SK-N-SH treated with all-trans-retinoic acid at 6 μM for 48 hours (cell line): ENCODE measurements at regions not wholly inside any gene's neighbourhood (a gene's known extent, or its start where the extent isn't known, plus 50 kb on each side); places are given as distances from the start of the nearest gene placed in this dataset.

ENCODE experiments used
- ATAC-seq: fragments of 200-7000 bp; cut with Tn5 transposase; 3 replicates; pipeline ENCODE4 v1.9.1; 2020; ENCODE audit warnings: mild to moderate bottlenecking, moderate library complexity
- ARNTL ChIP-seq: fragments of 450-650 bp; formaldehyde crosslinking; IDR thresholded peaks from 2 replicates; pipeline ENCODE4 v1.5.0; 2020; ENCODE audit warnings: low read depth, mild to moderate bottlenecking, moderate library complexity, borderline replicate concordance
- BACH2 ChIP-seq: fragments of 250-450 bp; sonication (Bioruptor Pico); IDR thresholded peaks from 2 replicates; pipeline ENCODE4 v1.9.0; 2021; ENCODE audit warnings: mild to moderate bottlenecking, borderline replicate concordance
- CREB5 ChIP-seq: fragments of 250-450 bp; sonication (Bioruptor Pico); IDR thresholded peaks from 2 replicates; pipeline ENCODE4 v1.5.1; 2020; ENCODE audit warnings: low read depth, mild to moderate bottlenecking, moderate library complexity
- CSDC2 ChIP-seq: fragments of 250-450 bp; sonication (Bioruptor Pico); IDR thresholded peaks from 2 replicates; pipeline ENCODE4 v1.5.0; 2020; ENCODE audit warnings: mild to moderate bottlenecking, moderate library complexity
- CSRNP3 ChIP-seq: fragments of 250-450 bp; sonication (Bioruptor Pico); IDR thresholded peaks from 2 replicates; pipeline ENCODE4 v1.5.1; 2021; ENCODE audit warnings: mild to moderate bottlenecking, moderate library complexity
- GLIS3 ChIP-seq: fragments of 250-450 bp; sonication (Bioruptor Pico); IDR thresholded peaks from 2 replicates; pipeline ENCODE4 v1.5.0; 2020; ENCODE audit warnings: mild to moderate bottlenecking, moderate library complexity
- ISL1 ChIP-seq: fragments of 250-450 bp; sonication (Bioruptor Pico); IDR thresholded peaks from 2 replicates; pipeline ENCODE4 v2.1.2; 2022; ENCODE audit warnings: mild to moderate bottlenecking, moderate library complexity
- OSR1 ChIP-seq: fragments of 250-450 bp; sonication (Bioruptor Pico); IDR thresholded peaks from 2 replicates; pipeline ENCODE4 v1.8.0; 2022; ENCODE audit warnings: moderate library complexity, mild to moderate bottlenecking, inconsistent platforms
- POU6F1 ChIP-seq: fragments of 250-450 bp; sonication (Bioruptor Pico); IDR thresholded peaks from 2 replicates; pipeline ENCODE4 v1.8.0; 2021; ENCODE audit warnings: low read depth, mild to moderate bottlenecking, moderate library complexity, borderline replicate concordance
- PPARA ChIP-seq: fragments of 250-450 bp; sonication (Bioruptor Pico); IDR thresholded peaks from 2 replicates; pipeline ENCODE4 v1.5.0; 2020; ENCODE audit warnings: mild to moderate bottlenecking, borderline replicate concordance
- RARB ChIP-seq: fragments of 250-450 bp; sonication (Bioruptor Pico); IDR thresholded peaks from 2 replicates; pipeline ENCODE4 v1.8.0; 2021; ENCODE audit warnings: mild to moderate bottlenecking, moderate library complexity
- SNAI2 ChIP-seq: fragments of 250-450 bp; sonication (Bioruptor Pico); IDR thresholded peaks from 2 replicates; pipeline ENCODE4 v1.5.0; 2020; ENCODE audit warnings: mild to moderate bottlenecking, moderate library complexity
- TCF4 ChIP-seq: fragments of 250-450 bp; sonication (Bioruptor Pico); IDR thresholded peaks from 2 replicates; pipeline ENCODE4 v1.8.0; 2021; ENCODE audit warnings: mild to moderate bottlenecking, moderate library complexity, borderline replicate concordance
- TOX ChIP-seq: fragments of 250-450 bp; sonication (Bioruptor Pico); IDR thresholded peaks from 2 replicates; pipeline ENCODE4 v1.8.0; 2021; ENCODE audit warnings: mild to moderate bottlenecking, moderate library complexity, borderline replicate concordance
- TSHZ2 ChIP-seq: fragments of 250-450 bp; sonication (Bioruptor Pico); IDR thresholded peaks from 2 replicates; pipeline ENCODE4 v1.5.0; 2020; ENCODE audit warnings: mild to moderate bottlenecking, moderate library complexity
- ZC3H10 ChIP-seq: fragments of 250-450 bp; sonication (Bioruptor Pico); IDR thresholded peaks from 2 replicates; pipeline ENCODE4 v1.5.1; 2021; ENCODE audit warnings: mild to moderate bottlenecking, moderate library complexity
- ZFP3 ChIP-seq: fragments of 250-450 bp; sonication (Bioruptor Pico); IDR thresholded peaks from 2 replicates; pipeline ENCODE4 v1.5.0; 2020; ENCODE audit warnings: mild to moderate bottlenecking, moderate library complexity
- ZFP30 ChIP-seq: fragments of 450-650 bp; formaldehyde crosslinking; IDR thresholded peaks from 2 replicates; pipeline ENCODE4 v1.5.0; 2022; ENCODE audit warnings: mild to moderate bottlenecking, moderate library complexity
- ZNF565 ChIP-seq: fragments of 450-650 bp; formaldehyde crosslinking; conservative IDR thresholded peaks from 2 replicates; pipeline ENCODE4 v1.5.0; 2020; ENCODE audit warnings: low read depth, mild to moderate bottlenecking, moderate library complexity
- ZNF70 ChIP-seq: fragments of 450-650 bp; formaldehyde crosslinking; IDR thresholded peaks from 2 replicates; pipeline ENCODE4 v1.5.0; 2020; ENCODE audit warnings: mild to moderate bottlenecking, moderate library complexity
- ZNF8 ChIP-seq: fragments of 450-650 bp; formaldehyde crosslinking; IDR thresholded peaks from 2 replicates; pipeline ENCODE4 v1.5.0; 2020; ENCODE audit warnings: mild to moderate bottlenecking, moderate library complexity

- TF ChIP-seq TSHZ2 (CRISPR knock-in tag) (no peak), CSRNP3 (CRISPR knock-in tag) (no peak), TOX (no peak), CSDC2 (CRISPR knock-in tag) (no peak), ZFP30 (CRISPR knock-in tag) (no peak), GLIS3 (CRISPR knock-in tag) (no peak), RARB (CRISPR knock-in tag) (no peak)
Measured at GRCh38 chr2:107362993-107363392, 463.7 kb upstream of the RGPD4 start (continued).

GRCh38 chr2:107363806-107364205, 462.9 kb upstream of the RGPD4 start:
- TF ChIP-seq ZFP30 (CRISPR knock-in tag): no peak
- no peak for TF ChIP-seq TSHZ2 (CRISPR knock-in tag)
- no peak for TF ChIP-seq BACH2 (CRISPR knock-in tag)
- TF ChIP-seq ZNF70 (CRISPR knock-in tag): no peak
- no peak for TF ChIP-seq OSR1
- TF ChIP-seq ZNF8: no peak
- TF ChIP-seq ZC3H10 (CRISPR knock-in tag): no peak
- TF ChIP-seq ZNF565: no peak
- TF ChIP-seq CREB5 (CRISPR knock-in tag): no peak
- TF ChIP-seq ARNTL: no peak
- no peak for TF ChIP-seq ISL1 (CRISPR knock-in tag)
- no peak for TF ChIP-seq CSRNP3 (CRISPR knock-in tag)
- no peak for TF ChIP-seq ZFP3 (CRISPR knock-in tag)
- no peak for ATAC-seq

- no peak for ATAC-seq
- TF ChIP-seq ISL1 (CRISPR knock-in tag) (no peak), CSDC2 (CRISPR knock-in tag) (no peak), ZFP30 (CRISPR knock-in tag) (no peak), ZNF70 (CRISPR knock-in tag) (no peak), PPARA (CRISPR knock-in tag) (no peak), ZNF8 (no peak), TCF4 (CRISPR knock-in tag) (no peak), SNAI2 (CRISPR knock-in tag) (no peak), ZFP3 (CRISPR knock-in tag) (no peak), RARB (CRISPR knock-in tag) (no peak), CREB5 (CRISPR knock-in tag) (no peak), BACH2 (CRISPR knock-in tag) (no peak), POU6F1 (CRISPR knock-in tag) (no peak)
- TF ChIP-seq, all 23 proteins: peak for 0
Measured at GRCh38 chr2:107364361-107364950, 462.2 kb upstream of the RGPD4 start.
